OCI-LY3 (cell line): ENCODE measurements at regions not wholly inside any gene's neighbourhood (a gene's known extent, or its start where the extent isn't known, plus 50 kb on each side); places are given as distances from the start of the nearest gene placed in this dataset.

Experiments used
- CTCF ChIP-seq: fragments of 200-600, 300-600 bp; sonication (generic); IDR thresholded peaks from 2 replicates; pipeline ENCODE4 v1.5.1; 2014; ENCODE audit warnings: antibody characterized with exemption, low read length, low read depth
- EZH2phosphoT487 ChIP-seq: fragments of 200-600 bp; shearing (Covaris generic); IDR thresholded peaks from 2 replicates; pipeline ENCODE4 v1.6.1; 2018; ENCODE audit warnings: antibody characterized with exemption, mixed run types, low read depth

- TF ChIP-seq CTCF (no peak), EZH2phosphoT487 (no peak)
These were observed 137.4 kb upstream of the SGK1 start for GRCh38 chr6:134455319-134455718.
